HEK293 (cell line): ENCODE measurements at regions not wholly inside any gene's neighbourhood (a gene's known extent, or its start where the extent isn't known, plus 50 kb on each side); places are given as distances from the start of the nearest gene placed in this dataset.

Source experiments
- CTCF ChIA-PET: fragments of 350-600 bp; formaldehyde crosslinking; extraction: SDS; loops from one replicate; lab custom pipeline; 2021; ENCODE audit warnings: antibody characterized with exemption; lab: Yijun Ruan, JAX
- POLR2A ChIA-PET: fragments of 300-600 bp; formaldehyde crosslinking; extraction: SDS; loops from one replicate; lab custom pipeline; 2020; ENCODE audit warnings: antibody characterized with exemption, inconsistent platforms; lab: Yijun Ruan, JAX
- H3K27ac ChIP-seq: fragments of 200-500 bp; sonication (Bioruptor generic); 2 replicates; pipeline ENCODE4 v1.5.1; 2014; ENCODE audit warnings: low read depth, low read length, control low read depth, inconsistent platforms; ENCODE audit errors: extremely low read depth
- H3K36me3 ChIP-seq, 2 experiments: fragments of 200-500 bp in 1 of 2; sonication (Bioruptor generic) in 1 of 2; 1 replicate in 1 of 2; 2 replicates in 1 of 2; pipeline ENCODE4 v1.5.1; 2014 to 2017; ENCODE audit warnings: inconsistent platforms in 2 of 2, low read length in 2 of 2; ENCODE audit not compliant: control insufficient read depth in 2 of 2, insufficient read depth in 1 of 2
- H3K4me1 ChIP-seq: fragments of 200-500 bp; sonication (Bioruptor generic); 2 replicates; pipeline ENCODE4 v1.5.1; 2014; ENCODE audit warnings: mild to moderate bottlenecking, low read length, inconsistent platforms; ENCODE audit not compliant: control insufficient read depth, insufficient read depth
- H3K4me3 ChIP-seq: 2 replicates; pipeline ENCODE4 v1.5.1; 2011; ENCODE audit warnings: low read depth, mild to moderate bottlenecking, control low read depth, low read length, moderate library complexity
- H3K9me3 ChIP-seq: fragments of 200-500 bp; sonication (Bioruptor generic); 2 replicates; pipeline ENCODE4 v1.5.1; 2014; ENCODE audit warnings: low read depth, low read length, inconsistent platforms; ENCODE audit not compliant: control insufficient read depth, insufficient read depth
- MYNN ChIP-seq: fragments of 450-650 bp; formaldehyde crosslinking; IDR thresholded peaks from 2 replicates; pipeline ENCODE4 v1.5.1; 2016; ENCODE audit warnings: missing biosample characterization, missing genetic modification characterization, borderline replicate concordance
- SCRT2 ChIP-seq: fragments of 450-650 bp; formaldehyde crosslinking; IDR thresholded peaks from 2 replicates; pipeline ENCODE4 v1.5.1; 2016; ENCODE audit warnings: missing biosample characterization, missing genetic modification characterization
- ZFP37 ChIP-seq: fragments of 450-650 bp; formaldehyde crosslinking; IDR thresholded peaks from 2 replicates; pipeline ENCODE4 v1.5.1; 2016; ENCODE audit warnings: missing biosample characterization, missing genetic modification characterization
- ZNF132 ChIP-seq: fragments of 450-650 bp; formaldehyde crosslinking; IDR thresholded peaks from 2 replicates; pipeline ENCODE4 v1.5.1; 2017; ENCODE audit warnings: missing biosample characterization, missing genetic modification characterization, borderline replicate concordance
- ZNF16 ChIP-seq: fragments of 450-650 bp; formaldehyde crosslinking; IDR thresholded peaks from 2 replicates; pipeline ENCODE4 v1.5.1; 2016; ENCODE audit warnings: low read depth, missing biosample characterization, missing genetic modification characterization
- ZNF174 ChIP-seq: fragments of 450-650 bp; formaldehyde crosslinking; IDR thresholded peaks from 2 replicates; pipeline ENCODE4 v1.5.0; 2017; ENCODE audit warnings: missing biosample characterization, mild to moderate bottlenecking, missing genetic modification characterization
- ZNF223 ChIP-seq: fragments of 450-650 bp; formaldehyde crosslinking; IDR thresholded peaks from 2 replicates; pipeline ENCODE4 v1.5.1; 2016; ENCODE audit warnings: missing biosample characterization, missing genetic modification characterization
- ZNF391 ChIP-seq: fragments of 450-650 bp; formaldehyde crosslinking; IDR thresholded peaks from 2 replicates; pipeline ENCODE4 v1.5.1; 2016; ENCODE audit warnings: low read depth, missing biosample characterization, missing genetic modification characterization, borderline replicate concordance
- ZNF654 ChIP-seq: fragments of 450-650 bp; formaldehyde crosslinking; IDR thresholded peaks from 2 replicates; pipeline ENCODE4 v1.5.1; 2016; ENCODE audit warnings: low read depth, missing biosample characterization, missing genetic modification characterization
- TF ChIP-seq, protein P1 (sequence below): fragments of 450-650 bp; formaldehyde crosslinking; IDR thresholded peaks from 2 replicates; pipeline ENCODE4 v1.5.1; 2016; ENCODE audit warnings: missing biosample characterization, missing genetic modification characterization
- TF ChIP-seq, protein P2 (sequence below): fragments of 450-650 bp; formaldehyde crosslinking; IDR thresholded peaks from 2 replicates; pipeline ENCODE4 v1.5.1; 2016; ENCODE audit warnings: missing biosample characterization, missing genetic modification characterization, borderline replicate concordance
- TF ChIP-seq, protein P3 (sequence below): fragments of 450-650 bp; formaldehyde crosslinking; IDR thresholded peaks from 2 replicates; pipeline ENCODE4 v1.5.1; 2016; ENCODE audit warnings: missing biosample characterization, missing genetic modification characterization, low read depth

DNA sequence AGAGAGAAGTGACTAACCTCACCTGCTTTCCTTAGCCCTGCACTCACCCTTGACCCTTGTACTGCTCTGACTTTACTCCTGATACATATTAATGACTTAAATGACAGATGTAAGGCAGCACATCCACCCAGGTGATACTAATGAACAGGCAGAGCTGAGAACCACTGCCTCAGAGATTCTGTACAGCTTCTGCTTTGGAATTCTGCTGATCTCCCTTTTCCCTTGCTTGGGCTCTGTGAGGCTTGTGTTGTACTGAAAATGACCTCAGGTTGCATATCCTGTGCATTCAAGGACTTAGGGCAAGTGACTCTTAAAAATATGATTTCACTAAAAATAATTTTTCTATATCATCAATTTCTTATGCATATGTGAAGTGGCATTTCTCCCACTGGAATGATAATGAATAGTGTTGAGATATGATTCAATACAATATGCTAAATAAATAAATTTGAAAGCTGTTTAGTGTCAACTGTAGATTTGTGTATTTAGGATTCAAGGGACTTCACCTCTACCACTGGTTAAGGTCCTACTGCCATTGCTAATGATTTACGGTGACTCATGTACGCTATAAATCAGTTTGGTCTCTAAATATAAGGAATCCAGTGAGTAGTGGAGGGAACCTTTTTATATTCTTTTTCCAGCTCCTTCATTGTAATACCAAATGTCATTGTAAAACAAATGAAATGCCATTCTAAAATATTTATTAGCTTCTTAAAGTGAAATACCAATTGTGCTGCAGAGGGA, 328.3 kb downstream of the SOCS6 start (continued):
- TF ChIP-seq ZNF174 (tag by site-specific recombination): no peak

DNA sequence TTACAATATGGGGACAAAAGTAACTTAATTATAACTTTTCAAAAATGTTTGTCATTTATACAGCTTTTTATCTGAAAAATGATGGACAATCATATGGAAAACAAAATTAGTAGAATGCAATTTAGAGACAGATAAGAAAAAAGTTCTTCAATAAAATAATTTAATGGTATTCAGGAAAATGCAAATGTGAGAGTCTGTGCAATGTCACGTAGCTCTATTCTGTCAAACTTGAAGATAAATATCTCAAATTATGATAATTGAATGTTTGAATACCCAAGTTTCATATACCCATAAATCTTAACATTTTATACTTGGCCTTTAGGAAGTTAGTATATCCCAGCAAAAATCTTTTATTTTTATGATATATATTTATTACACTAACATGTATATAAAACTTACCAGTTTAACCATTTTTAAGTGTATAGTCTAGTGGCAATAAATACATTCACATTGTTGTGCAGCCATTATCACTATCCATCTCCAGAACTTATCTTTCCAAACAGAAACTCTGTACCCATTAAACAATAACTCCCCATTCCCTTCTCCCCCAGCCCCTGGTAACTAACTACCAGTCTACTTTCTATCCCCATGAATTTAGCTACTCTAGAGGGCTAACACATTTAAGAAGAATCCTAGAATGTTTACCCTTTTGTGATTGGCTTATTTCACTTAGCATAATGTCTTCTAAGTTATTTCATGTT, 311.5 kb downstream of the SOCS6 start:
- Histone ChIP-seq H3K27ac (no peak overlapping the region), H3K36me3 (no peaks in the 10 kb centered on the region), H3K4me1 (no peaks in the 10 kb centered on the region), H3K9me3 (no peaks in the 10 kb centered on the region), H3K4me3 (no peak overlapping the region)
- POLR2A ChIA-PET: no interaction called here
- CTCF ChIA-PET: interaction anchor here (0.6 to 2.0 kb wide), 3 partner anchors 9 to 47 kb away, joined by 3 to 10 read pairs (median 4); no protein-coding TSS in a partner anchor
- TF ChIP-seq ZFP37 (tag by site-specific recombination): no peak
- TF ChIP-seq, protein P1, sequence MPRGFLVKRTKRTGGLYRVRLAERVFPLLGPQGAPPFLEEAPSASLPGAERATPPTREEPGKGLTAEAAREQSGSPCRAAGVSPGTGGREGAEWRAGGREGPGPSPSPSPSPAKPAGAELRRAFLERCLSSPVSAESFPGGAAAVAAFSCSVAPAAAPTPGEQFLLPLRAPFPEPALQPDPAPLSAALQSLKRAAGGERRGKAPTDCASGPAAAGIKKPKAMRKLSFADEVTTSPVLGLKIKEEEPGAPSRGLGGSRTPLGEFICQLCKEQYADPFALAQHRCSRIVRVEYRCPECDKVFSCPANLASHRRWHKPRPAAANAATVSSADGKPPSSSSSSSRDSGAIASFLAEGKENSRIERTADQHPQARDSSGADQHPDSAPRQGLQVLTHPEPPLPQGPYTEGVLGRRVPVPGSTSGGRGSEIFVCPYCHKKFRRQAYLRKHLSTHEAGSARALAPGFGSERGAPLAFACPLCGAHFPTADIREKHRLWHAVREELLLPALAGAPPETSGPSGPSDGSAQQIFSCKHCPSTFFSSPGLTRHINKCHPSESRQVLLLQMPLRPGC (tag by site-specific recombination): no peak
- no peak for TF ChIP-seq MYNN (tag by site-specific recombination)
- no peak for TF ChIP-seq ZNF223
- TF ChIP-seq ZNF16 (tag by site-specific recombination): no peak
- TF ChIP-seq, protein P2, sequence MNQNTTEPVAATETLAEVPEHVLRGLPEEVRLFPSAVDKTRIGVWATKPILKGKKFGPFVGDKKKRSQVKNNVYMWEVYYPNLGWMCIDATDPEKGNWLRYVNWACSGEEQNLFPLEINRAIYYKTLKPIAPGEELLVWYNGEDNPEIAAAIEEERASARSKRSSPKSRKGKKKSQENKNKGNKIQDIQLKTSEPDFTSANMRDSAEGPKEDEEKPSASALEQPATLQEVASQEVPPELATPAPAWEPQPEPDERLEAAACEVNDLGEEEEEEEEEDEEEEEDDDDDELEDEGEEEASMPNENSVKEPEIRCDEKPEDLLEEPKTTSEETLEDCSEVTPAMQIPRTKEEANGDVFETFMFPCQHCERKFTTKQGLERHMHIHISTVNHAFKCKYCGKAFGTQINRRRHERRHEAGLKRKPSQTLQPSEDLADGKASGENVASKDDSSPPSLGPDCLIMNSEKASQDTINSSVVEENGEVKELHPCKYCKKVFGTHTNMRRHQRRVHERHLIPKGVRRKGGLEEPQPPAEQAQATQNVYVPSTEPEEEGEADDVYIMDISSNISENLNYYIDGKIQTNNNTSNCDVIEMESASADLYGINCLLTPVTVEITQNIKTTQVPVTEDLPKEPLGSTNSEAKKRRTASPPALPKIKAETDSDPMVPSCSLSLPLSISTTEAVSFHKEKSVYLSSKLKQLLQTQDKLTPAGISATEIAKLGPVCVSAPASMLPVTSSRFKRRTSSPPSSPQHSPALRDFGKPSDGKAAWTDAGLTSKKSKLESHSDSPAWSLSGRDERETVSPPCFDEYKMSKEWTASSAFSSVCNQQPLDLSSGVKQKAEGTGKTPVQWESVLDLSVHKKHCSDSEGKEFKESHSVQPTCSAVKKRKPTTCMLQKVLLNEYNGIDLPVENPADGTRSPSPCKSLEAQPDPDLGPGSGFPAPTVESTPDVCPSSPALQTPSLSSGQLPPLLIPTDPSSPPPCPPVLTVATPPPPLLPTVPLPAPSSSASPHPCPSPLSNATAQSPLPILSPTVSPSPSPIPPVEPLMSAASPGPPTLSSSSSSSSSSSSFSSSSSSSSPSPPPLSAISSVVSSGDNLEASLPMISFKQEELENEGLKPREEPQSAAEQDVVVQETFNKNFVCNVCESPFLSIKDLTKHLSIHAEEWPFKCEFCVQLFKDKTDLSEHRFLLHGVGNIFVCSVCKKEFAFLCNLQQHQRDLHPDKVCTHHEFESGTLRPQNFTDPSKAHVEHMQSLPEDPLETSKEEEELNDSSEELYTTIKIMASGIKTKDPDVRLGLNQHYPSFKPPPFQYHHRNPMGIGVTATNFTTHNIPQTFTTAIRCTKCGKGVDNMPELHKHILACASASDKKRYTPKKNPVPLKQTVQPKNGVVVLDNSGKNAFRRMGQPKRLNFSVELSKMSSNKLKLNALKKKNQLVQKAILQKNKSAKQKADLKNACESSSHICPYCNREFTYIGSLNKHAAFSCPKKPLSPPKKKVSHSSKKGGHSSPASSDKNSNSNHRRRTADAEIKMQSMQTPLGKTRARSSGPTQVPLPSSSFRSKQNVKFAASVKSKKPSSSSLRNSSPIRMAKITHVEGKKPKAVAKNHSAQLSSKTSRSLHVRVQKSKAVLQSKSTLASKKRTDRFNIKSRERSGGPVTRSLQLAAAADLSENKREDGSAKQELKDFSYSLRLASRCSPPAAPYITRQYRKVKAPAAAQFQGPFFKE (tag by site-specific recombination): no peak
- TF ChIP-seq, protein P3, sequence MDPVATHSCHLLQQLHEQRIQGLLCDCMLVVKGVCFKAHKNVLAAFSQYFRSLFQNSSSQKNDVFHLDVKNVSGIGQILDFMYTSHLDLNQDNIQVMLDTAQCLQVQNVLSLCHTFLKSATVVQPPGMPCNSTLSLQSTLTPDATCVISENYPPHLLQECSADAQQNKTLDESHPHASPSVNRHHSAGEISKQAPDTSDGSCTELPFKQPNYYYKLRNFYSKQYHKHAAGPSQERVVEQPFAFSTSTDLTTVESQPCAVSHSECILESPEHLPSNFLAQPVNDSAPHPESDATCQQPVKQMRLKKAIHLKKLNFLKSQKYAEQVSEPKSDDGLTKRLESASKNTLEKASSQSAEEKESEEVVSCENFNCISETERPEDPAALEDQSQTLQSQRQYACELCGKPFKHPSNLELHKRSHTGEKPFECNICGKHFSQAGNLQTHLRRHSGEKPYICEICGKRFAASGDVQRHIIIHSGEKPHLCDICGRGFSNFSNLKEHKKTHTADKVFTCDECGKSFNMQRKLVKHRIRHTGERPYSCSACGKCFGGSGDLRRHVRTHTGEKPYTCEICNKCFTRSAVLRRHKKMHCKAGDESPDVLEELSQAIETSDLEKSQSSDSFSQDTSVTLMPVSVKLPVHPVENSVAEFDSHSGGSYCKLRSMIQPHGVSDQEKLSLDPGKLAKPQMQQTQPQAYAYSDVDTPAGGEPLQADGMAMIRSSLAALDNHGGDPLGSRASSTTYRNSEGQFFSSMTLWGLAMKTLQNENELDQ (tag by site-specific recombination): no peak
- TF ChIP-seq ZNF391: no peak
- no peak for TF ChIP-seq SCRT2 (tag by site-specific recombination)
- TF ChIP-seq ZNF654 (tag by site-specific recombination): no peak
- no peak for TF ChIP-seq ZNF132
